GM19467 (cell line): ENCODE measurements at regions not wholly inside any gene's neighbourhood (a gene's known extent, or its start where the extent isn't known, plus 50 kb on each side); places are given as distances from the start of the nearest gene placed in this dataset.

ENCODE experiments used
- ATAC-seq: cut with Tn5 transposase; IDR thresholded peaks from one replicate; pipeline ENCODE4 v1.9.1; 2021; ENCODE audit warnings: mild to moderate bottlenecking, moderate library complexity; ENCODE audit not compliant: unreplicated experiment

- ATAC-seq = no peak
These were observed 86.2 kb upstream of the HS3ST1 start for GRCh38 chr4:11514779-11515419.

GRCh38 chr4:11514003-11514402 is 85.3 kb upstream of the HS3ST1 start:
- ATAC-seq = no peak

GRCh38 chr4:11512871-11513270 is 84.2 kb upstream of the HS3ST1 start:
- no peak for ATAC-seq

- ATAC-seq = no peak
These were observed 82.6 kb upstream of the HS3ST1 start for GRCh38 chr4:11511321-11511720.

DNA sequence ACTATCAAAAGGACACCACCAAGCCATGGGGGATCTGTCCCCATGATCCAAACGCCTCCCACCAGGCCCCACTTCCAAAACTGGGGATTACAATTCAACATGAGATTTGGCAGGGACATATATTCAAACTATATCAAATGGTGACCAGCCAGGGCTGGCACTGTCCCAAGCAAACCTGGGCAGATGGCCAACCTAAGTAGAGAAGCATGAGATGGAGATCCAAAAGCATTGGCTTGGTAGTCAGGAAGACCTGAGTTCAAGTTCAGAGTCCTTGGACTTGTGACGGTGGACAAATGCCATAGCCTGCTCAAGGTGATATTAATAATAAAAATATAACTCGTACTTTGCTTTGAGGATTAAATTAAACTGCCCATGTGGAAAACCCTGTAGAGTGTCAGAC is 79.2 kb upstream of the HS3ST1 start:
- no peak for ATAC-seq

GRCh38 chr4:11506194-11506593 is 77.5 kb upstream of the HS3ST1 start:
- no peak for ATAC-seq

GRCh38 chr4:11505221-11505971 is 76.7 kb upstream of the HS3ST1 start:
- ATAC-seq = no peak

DNA sequence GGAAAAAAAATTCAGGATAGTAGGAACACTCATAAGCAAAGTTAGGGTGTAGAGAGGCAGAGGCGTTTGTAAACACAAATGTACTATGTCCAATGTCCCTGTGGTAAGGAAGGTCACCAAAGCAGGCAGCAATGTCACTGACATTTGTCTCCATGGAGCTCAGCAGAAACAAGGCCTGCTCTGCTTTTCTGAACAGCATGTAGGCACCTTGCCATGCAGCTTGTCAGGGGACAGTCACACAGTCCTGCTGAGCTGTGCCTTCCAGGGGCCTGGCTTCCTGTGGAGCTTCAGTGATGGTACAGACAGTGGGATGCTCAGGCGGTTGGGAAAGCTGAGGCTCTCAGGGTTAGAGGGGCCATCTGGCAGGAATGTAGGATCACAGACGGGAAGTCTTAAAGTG is 74.5 kb upstream of the HS3ST1 start:
- no peak for ATAC-seq

DNA sequence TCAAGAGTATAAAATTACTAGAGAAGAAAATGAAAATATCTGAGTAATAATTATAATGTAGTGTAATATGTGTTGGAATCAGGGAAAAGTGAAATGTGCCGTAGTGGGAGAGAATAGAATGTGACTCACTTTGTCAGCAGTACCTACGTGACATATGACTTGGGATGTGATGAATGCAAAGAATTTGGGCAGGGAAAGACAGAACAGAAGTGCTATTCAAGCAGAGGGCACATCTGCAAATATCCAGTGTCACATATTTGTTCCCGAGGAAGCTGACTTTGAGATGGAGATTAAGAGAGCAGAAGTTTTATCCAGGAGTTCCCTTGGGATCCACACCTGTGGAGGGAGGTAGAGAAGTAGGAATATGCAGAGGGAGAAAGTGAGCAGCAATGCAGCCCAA is 69.3 kb upstream of the HS3ST1 start:
- ATAC-seq = no peak

DNA sequence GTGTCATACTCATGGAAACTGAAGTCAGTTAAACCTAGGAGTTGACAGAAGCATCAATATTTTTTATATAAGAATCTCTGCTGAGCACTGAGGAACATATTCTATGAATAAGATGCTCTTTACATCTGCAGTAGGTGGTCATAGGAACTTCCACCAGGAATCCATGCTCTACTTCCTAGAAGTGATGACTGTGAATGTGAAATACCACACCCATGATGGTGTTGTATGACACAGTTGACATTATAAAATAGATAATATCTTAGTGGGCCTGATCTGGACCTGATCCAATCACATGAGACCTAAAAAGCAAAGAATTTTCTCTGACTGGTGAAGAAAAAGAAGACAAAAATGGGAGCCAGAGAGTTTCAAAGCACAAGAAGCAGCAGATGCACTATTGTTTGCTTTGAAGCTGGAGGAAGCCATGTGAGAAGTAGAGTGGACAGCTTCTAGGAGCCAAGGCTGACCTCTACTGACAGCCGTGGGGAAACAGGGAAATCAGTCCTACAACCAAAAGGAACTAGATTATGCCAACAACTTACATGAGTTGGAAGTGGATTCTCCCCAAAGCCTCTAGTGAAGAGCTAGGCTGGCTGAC is 68.6 kb upstream of the HS3ST1 start:
- no peak for ATAC-seq

- no peak for ATAC-seq
These were observed 67.7 kb upstream of the HS3ST1 start for GRCh38 chr4:11496351-11496829.

- ATAC-seq = no peak
These were observed 67.1 kb upstream of the HS3ST1 start for GRCh38 chr4:11495818-11496217.

GRCh38 chr4:11495291-11495690 is 66.6 kb upstream of the HS3ST1 start:
- no peak for ATAC-seq

- ATAC-seq = no peak
These were observed 65.5 kb upstream of the HS3ST1 start for GRCh38 chr4:11494232-11494631.

DNA sequence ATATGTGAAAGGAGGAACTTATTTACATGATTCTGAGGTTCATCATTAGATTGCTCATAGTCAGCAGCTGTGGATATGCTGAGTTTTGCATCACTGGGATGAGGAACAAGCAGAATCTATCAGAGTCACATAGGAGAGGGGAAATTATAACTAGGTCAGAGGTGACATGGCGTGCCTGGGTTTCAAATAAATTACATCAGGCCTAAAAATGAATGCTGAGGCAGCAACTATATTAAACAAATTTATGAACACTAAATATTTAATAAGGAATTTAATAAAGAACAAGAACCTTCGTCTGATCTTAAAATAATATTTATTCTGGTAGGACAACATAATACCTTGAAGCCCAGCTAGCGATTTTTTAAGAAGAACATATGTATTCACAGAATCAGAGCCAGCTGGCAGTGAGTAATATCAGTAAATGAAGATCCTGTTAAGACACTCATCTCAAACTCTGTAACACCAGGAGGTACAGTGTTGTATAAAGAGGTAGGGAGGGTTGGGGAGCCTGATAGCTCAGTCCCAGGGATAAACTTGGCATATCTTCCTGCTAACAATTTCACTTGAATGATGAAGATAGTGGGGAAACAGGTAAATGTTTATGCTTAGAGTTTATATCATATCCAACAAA is 60.9 kb upstream of the HS3ST1 start:
- ATAC-seq = no peak

DNA sequence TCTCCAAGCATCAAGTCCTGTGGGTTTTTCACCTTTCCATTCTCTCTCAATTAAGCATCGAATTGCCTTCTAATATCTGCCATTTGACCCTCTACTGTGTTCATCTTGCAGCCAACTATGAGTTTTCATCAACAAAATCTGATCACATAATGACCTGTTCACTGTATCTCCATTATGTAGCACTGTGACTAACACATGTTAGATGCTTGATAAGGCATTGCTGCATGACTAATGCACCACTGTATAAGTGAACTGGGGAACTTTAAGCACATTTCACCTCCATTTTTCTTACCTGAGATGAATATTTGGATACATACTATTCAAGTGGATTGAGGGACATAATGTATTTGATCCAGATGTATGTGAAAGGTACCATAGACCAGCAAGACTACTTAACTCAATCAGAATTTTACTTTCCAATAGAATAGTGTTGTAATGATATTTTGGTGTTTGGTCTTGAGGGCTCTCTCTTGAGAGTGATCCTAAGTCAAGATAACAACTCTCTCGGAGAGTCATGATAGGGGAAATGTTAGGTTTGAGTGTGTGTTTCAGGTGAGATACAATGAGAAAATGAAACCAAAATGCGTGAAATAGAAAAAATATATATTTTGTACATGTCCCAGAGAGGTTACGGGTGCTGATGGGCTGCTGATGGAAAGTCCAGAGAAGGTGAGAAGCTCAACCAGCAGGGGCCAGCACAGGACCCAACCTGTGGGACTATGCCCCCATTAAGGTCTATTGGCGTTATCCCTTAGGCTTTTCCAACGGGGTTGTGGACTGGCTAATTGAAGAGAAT is 60.2 kb upstream of the HS3ST1 start:
- ATAC-seq = no peak

DNA sequence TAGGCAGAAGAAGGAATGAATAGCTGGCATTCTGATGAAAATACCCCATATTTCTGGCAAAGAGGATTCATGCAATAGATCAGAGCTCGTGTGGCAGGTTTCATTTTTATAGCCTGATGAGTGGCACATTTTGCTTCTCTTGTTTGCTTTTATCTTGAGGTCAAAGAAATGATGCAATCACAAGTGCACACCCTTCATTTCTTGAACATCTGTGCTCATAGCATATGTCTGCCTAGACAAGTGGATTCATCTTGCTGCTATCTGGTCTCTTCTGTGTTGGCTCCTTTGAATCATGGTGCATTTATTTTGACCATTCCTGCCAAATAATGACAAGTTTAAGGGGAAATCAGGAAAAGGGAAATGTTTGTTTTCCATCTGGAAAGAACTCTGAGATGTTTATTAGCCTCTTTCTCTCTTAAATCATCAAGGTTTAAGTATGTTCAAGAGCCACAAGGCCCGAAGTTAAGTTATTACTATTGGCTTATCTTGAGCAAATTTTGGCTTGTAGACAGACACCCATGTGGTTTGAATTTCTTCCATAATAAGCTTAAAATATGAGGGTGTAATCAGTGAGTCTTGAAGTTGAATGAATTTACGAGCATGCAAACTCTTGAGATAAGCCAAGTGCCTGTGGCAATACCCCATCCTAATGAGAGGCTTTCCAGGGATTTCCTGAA is 59.3 kb upstream of the HS3ST1 start:
- ATAC-seq = no peak

GRCh38 chr4:11487139-11487538 is 58.4 kb upstream of the HS3ST1 start:
- ATAC-seq = no peak

DNA sequence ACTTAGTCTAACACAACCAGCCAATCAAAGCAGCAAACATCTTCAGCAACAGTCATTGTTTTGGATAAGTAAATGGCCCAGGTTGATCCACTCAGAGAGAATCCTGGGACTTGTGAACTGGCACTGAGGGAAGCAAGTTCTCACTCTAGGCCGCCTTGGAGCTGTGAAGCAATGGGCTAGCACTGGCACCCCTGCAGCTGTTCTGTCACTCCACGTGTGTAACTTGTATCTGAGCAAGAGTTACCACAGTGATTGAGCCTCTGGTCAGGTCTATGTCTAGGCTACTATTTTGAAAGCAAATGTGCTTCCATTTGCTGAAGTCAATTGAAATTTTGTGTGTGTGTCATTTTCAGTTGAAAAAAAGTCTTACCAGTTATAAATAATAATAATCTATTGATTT is 57.2 kb upstream of the HS3ST1 start:
- ATAC-seq = no peak

- no peak for ATAC-seq
These were observed 55.8 kb upstream of the HS3ST1 start for GRCh38 chr4:11484531-11484930.
